Activated CD8-positive, alpha-beta memory T cell treated with anti-CD3 and anti-CD28 coated beads for 48 hours (primary cell): ENCODE measurements at regions not wholly inside any gene's neighbourhood (a gene's known extent, or its start where the extent isn't known, plus 50 kb on each side); places are given as distances from the start of the nearest gene placed in this dataset.

Experiments used
- DNase-seq, 3 experiments: peaks; one replicate each; pipeline ENCODE4 v3.0.0-alpha.2; 2020; ENCODE audit warnings: low read depth in 2 of 3, low spot score in 2 of 3

DNA sequence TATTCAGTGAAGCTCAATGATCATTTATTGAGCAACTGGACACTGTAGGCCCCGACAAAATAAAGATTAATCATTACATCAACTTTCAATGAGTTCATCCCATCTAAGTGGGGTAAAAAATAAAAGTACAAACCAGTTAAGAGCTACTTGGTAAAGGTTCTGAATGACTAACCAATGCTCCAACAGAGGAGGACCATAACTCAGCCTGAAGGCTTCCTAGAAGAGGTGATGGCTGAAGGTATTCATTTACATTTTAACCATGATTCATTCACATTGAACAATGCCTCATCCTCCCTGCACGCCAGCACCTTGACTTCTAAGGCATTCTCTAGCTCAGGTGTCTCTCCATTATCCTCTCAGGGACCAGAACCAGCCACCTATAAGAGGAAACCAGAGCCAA, 201.4 kb downstream of the ZNF462 start:
- no peak for DNase-seq

DNA sequence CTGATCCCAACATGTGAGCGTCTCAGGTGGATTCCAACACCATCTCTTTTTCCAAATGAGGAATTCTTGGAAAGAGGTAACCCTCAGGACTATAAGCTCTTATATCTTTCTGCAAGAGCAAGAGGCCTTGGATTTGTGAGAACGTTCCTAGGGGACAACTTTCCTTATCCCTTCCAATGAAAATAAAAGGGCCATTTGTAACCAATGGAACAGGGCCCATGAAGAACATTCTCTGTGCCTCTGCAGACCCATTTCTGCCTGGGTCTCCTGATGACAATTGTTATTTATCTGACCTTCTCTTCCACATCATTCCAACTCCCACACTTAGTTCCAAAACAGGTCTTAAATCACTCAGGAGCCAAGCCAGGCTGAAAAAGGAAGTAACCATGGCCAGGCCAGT, 202.6 kb downstream of the ZNF462 start:
- no peak for DNase-seq

- no peak for DNase-seq
These were observed 204.9 kb downstream of the ZNF462 start for GRCh38 chr9:107067739-107068416.

DNA sequence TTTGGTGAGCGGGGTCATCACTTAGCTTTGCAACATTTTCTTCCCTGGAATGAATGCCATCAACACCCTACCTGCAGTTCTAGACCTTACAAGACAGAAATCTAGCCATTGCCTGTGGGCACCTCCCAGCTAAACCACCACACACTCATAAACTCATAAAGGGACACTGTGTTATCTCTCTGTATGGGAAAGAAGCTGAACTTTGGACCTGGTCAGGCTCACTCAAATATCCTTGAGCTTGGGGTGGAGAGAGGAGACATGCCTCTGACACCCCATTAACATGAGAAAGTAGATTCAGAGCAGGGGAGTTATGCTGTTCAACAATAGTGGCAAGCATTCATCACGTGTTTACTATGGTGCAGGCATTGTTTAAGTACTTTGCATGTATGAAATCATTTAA, 205.6 kb downstream of the ZNF462 start:
- DNase-seq = no peak

- no peak for DNase-seq
These were observed 207.6 kb downstream of the ZNF462 start for GRCh38 chr9:107070586-107070985.

DNA sequence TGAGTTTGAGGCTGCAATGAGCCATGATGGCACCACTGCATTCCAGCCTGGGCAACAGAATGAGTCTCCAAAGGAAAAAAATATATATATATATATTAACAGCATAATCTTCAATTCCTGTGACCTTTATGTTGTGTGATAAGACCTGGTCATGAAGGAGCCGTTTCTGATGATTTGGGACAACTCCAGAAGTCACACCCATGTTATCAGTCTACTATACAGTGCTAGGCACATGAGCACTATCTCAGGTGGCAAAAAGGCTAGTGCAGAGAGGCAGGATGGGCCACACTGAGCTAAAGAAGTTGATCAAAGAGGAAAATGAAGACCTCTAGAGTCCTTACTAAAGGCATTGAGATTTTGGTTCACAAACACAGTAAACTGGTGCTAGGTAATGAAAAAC, 205.0 kb upstream of the RAD23B start:
- no peak for DNase-seq

DNA sequence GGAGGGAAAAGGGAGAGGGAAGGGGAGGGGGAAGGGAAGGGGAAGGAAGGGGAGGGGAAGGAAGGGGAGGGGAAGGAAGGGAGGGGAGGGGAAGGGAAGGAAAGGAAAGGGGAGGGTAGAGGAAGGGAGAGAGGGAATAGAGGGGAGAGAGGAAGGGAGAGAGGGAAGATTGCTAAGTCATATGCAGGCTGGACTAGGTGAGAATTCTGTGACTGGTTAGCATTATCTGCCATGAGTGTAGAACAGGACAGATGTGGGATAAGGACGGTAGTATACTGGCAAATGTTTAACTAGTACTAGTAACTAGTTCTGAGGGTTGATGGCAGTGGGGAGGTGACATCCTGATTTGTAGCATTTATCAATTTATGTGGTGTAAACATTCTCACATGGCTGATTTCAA, 203.5 kb upstream of the RAD23B start:
- DNase-seq = no peak

GRCh38 chr9:107080130-107080529, 202.9 kb upstream of the RAD23B start:
- DNase-seq = no peak

GRCh38 chr9:107086460-107086859, 196.6 kb upstream of the RAD23B start:
- DNase-seq = no peak

GRCh38 chr9:107087222-107087621, 195.9 kb upstream of the RAD23B start:
- no peak for DNase-seq

DNA sequence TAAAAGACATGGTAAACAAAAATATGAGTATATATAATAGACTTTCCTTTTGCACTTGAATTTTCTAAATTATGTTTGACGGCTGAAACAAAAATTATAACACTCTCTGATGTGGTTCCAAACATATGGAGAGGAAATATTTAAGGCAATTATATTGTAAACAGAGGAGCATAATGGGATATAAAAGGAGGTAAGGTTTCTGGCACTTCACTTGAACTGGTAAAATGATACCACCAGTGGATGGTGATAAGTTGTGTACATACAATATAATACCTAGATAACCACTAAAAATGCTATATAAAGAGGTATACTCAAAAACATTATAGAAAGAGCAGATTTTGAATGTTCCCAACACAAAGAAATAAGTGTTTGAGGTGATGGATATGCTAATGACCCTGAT, 192.9 kb upstream of the RAD23B start:
- no peak for DNase-seq

- DNase-seq = no peak
These were observed 189.6 kb upstream of the RAD23B start for GRCh38 chr9:107093365-107094060.

DNA sequence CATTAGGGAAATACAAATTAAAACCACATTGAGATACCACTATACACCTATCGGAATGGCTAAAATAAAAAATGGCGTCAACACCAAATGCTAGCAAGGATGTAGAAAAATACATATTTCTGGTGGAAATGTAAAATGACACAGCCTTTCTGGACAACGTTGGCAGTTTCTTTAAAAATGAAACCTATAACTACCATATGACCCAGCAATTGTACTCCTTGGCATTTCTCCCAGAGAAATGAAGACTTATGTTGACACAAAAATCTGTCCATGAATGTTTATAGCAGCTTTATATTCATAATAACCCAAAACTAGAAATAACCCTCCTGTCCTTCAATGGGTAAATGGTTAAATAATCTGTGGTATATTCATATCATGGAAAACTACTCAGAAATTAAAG, 188.7 kb upstream of the RAD23B start:
- no peak for DNase-seq

DNA sequence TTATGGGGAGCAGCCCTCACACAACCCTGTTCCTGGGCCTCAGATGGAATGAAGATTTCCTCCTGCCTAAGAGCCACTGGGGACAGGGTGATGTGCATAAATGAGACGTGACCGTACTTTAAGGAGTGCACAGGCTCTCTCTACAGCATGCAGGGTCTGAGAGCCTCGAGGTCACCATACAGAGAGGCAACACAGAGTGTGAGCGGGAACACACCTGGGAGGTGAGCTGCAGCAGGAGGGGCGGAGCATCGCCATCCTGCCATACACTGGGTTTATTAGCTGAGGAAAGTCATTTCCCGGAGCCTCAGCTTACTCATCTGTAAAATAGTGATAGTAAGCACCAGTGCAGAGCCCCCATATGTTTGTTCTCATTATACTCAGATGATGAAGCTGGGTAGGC, 182.5 kb upstream of the RAD23B start:
- no peak for DNase-seq

GRCh38 chr9:107102011-107102410, 181.1 kb upstream of the RAD23B start:
- DNase-seq = no peak

DNA sequence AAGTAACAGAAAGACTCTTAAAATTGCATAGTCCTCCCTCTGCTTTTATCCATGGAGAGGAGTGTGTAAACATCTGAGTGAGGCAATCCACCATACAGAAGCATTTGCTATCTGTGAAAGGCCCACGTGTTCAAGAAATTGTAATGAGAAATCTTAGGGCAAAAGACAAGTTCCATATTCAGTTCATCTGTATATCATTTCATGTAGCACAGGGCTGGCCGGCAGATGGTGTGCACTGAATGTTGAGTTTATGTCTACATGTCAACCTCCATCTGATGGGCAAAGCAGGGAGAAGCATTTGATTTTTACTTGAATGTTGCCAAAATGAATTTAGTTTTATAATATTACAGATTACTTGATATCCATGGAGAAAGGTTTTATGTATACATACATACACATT, 179.5 kb upstream of the RAD23B start:
- DNase-seq = no peak

- no peak for DNase-seq
These were observed 177.3 kb upstream of the RAD23B start for GRCh38 chr9:107105784-107106183.

DNA sequence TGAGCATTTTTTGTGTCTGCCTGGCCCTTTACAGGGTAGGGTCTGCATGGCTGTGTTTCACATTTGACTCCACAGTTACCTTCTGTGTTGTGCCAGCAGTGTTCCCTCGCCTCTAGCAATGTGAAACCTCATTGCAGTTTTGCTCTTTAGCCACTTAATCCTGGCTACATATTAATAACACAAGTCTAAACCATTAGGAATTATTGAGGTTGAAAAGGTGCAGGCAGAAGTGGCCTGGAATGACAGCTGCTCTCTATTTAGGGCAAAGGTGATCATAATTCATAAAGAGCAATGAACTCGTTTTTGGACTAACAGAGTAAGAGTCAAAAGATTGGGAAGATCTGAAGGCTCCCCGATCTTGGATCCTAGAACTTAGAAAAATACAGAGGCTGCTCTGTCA, 176.7 kb upstream of the RAD23B start:
- DNase-seq = no peak

GRCh38 chr9:107108342-107109130, 174.5 kb upstream of the RAD23B start:
- DNase-seq = no peak

GRCh38 chr9:107109324-107109723, 173.8 kb upstream of the RAD23B start:
- no peak for DNase-seq

DNA sequence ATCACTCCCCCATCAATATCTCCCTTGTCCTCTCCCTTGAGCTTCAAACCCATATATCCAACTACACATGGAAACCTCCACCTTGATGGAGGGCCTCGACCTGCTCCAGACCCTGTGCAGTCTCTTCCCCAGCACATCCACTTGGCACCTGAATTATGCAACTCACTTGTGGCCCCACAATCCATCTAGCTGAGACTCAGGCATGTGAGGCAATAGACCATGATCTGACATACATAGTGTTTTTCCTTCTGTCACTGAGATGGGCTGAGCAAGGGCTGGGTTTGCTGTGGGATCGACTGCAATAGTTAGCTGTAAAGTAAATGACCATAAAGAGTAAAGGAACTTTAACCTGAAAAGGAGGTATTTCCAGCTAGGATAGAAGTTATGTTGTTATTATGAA, 172.9 kb upstream of the RAD23B start:
- no peak for DNase-seq

DNA sequence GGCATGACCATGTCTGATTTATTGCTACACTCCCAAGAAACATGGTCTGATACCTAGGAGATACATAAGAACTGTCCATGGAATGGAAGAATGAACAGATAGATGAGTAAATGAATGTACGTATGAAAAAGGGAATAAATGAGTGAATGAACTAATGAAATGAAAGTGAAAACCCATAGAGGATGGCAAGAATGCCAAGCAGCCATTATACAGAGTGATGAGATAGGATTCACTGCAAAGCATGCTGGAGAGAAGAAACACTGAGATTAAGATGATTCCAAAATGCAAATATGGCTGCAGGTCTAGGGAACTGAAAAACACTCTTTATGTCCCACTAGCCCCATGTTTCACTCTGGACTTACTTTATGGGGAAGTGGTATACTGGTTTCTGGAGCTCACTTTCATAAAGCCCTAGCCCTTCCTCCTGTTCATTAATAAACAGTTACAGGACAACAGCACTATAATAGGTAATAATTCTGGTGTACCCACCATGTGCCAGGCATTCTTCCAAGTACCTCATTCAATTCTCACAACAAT, 170.3 kb upstream of the RAD23B start:
- no peak for DNase-seq
